Body of pancreas (tissue), 4 donors: ENCODE measurements at regions not wholly inside any gene's neighbourhood (a gene's known extent, or its start where the extent isn't known, plus 50 kb on each side); places are given as distances from the start of the nearest gene placed in this dataset.

Experiments
- CTCF ChIP-seq, 7 experiments: fragments of 450-650 bp in 4 of 7; fragments of 200-600 bp in 3 of 7; sonication (generic) in 3 of 7; IDR thresholded peaks; one replicate each; pipeline ENCODE4 v1.5.1; 2016 to 2019; ENCODE audit warnings: antibody characterized with exemption in 7 of 7
- POLR2A ChIP-seq, 3 donors: fragments of 450-650 bp; IDR thresholded peaks; one replicate each; pipeline ENCODE4 v1.6.1; 2016; ENCODE audit warnings: antibody characterized with exemption in 3 of 3, mild to moderate bottlenecking in 2 of 3

GRCh38 chr3:89562373-89562772, 455.0 kb downstream of the EPHA3 start:
- TF ChIP-seq CTCF (IDR thresholded peaks at IDR 0.05) = no peak
- no peak for TF ChIP-seq POLR2A (IDR thresholded peaks at IDR 0.05)
